DMS53 (cell line): ENCODE measurements at regions not wholly inside any gene's neighbourhood (a gene's known extent, or its start where the extent isn't known, plus 50 kb on each side); places are given as distances from the start of the nearest gene placed in this dataset.
"Not testable (repeated sequence)": the region's sequence is repeated elsewhere in the genome, so short reads cannot be mapped to it uniquely, and the experiment has no call there.

Source experiments
- DNase-seq: peaks from one replicate; lab custom pipeline; 2025; lab: John Stamatoyannopoulos, UW

DNA sequence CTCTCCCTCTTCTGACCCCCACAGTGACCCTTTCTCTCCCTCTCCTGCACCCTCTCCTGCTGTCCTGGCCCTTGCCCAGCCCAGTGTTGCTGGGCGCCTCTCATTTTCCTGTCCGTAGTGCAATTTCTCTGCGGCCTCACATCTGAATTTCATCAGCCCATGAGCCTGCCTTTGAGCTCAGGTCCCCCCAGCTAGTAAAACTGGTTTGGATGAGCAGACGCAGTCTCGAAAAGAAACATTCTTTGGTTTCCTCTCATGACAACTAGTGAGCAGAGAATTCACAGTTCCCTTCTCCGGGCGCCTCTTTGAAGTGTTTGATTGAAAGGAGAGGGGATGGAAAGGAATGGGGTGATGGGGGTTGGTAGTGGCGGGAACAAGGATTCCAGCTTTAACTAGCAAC, 126.0 kb upstream of the CADM1 start:
- DNase-seq: no peak

DNA sequence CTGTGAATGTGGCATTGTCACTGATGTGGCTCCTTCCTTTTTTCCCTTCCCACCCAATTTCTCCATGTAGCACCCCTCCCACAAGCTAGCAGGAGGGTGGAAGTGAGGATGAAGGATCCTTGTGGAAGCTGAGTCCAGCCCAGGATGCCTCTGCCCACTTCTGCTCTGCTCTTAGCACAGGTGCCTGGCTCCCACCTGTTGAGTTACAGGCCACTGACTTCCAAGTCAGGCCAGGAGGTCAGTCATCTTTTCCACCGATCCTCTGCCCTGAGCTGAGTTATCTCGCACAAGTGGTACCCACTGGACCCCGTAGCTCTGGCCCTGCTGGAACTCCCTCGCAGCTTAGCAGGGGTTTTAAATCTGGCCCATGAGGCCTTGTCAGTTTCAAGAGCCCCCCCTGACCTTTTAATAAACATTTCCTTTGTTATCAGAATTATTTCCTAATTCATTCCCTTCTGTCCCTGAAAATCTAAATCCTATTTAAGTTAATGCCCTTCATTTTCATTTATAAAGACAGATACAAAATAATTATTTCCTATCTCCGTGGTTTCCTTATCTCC, 125.3 kb upstream of the CADM1 start:
- DNase-seq: no peak

DNA sequence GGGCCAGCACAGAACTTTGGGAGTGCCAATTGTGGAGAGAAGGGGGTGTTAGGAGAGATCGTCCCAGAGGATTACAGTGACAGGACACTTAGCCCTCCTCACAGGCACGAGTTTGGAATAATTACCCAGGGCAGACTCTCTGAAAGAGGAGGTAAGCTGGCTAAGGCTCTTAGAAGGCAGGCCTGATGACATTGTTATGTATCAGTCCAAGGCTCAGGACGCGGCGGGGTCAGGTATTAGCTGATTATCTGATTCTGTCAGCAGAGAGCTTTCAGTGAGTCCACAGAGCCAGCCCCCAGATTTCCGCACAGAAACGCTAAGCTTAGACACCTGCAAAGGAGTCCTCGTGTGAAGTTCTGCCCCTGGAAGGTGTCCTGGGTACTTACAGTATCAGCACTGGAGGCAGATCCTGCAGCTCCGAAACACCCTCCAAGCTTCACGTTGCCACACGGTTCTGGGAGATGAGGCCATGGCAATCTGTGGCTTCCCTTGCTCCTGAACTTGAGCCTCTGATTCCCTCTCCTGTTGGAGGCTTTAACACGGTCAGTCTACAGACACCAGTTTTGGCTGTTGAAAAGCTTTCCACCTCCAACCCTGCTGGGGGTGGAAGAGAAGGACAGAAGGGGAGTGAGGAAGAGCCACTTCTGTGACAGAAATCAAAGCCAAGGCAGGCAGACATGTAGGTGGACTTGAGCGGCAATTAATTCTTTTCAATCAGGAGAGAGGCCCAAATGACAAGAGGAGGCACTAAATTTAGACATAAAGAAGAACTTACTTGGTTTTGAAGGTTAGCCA, 123.6 kb upstream of the CADM1 start:
- no peak for DNase-seq

DNA sequence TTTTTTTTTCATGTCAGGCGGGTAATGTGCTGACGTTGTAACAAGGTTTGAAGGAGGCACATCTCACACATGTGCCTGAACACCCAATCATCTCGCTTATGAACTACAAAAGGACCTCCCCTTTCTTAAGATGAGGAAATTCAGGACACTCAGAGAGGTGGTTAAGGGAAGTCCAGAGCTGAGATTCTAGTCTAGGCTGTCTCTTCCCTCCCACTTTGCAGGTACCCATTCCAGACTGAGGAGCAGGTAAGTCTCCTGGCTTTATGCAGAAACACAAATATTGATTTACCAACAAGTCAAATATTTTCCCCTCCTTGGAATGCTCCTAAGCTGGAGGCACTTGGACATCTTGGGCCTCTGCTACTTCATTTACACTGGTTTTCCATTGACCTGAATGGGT, 122.9 kb upstream of the CADM1 start:
- no peak for DNase-seq

DNA sequence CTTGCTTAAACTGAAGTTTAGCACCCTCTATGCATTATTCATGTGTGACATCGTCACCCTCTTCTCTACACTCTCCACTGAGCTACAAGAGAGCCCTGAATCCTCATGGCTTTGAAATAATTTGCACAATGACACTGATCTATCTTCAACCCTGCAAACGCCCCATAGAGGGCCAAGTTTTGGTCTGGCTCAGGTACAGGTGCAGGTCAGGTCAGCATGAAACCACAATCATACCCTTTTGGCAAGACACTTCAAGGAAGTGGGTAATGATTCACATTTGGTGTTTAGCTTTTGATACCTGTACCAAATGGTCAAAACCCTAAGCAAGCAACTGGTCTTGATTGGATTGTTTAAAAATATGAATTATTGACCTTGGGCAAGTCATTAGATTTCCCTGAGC, 122.2 kb upstream of the CADM1 start:
- DNase-seq: no peak

DNA sequence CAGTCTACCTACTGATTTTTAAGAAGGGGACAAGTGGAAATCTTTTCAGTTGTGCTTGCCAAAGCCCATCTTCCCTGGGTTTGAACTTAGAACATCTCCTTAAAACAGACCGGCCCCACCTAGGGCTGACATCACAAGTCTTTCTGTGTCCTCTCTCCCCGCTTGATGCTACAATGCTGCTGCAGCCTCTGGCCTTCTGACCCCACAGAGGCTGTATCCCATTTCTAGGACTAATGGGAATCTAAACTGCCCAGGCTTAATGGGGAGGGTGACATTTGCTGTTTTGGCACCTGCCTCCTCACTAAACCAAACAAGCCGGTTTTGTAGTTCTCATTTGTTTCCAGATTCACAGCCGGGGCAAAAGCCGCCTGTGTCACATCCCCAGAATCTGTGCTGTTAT, 121.3 kb upstream of the CADM1 start:
- DNase-seq: no peak

DNA sequence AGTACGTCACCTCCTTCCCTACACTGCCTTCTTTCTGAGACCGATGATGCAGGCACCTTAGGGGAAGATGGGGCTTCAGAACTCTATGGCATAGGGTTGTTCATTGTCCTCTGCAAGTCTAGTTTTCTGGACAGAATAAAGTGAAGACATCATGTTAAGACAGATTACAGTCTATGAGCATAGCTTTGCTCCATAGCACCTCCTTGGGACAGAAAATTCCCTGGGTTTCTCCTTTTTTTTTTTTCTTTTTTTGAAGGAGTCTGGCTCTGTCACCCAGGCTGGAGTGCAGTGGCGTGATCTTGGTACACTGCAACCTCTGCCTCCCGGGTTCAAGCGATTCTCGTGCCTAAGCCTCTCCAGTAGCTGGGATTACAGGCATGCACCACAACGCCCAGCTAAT, 119.8 kb upstream of the CADM1 start:
- DNase-seq: peak; percentile 15

DNA sequence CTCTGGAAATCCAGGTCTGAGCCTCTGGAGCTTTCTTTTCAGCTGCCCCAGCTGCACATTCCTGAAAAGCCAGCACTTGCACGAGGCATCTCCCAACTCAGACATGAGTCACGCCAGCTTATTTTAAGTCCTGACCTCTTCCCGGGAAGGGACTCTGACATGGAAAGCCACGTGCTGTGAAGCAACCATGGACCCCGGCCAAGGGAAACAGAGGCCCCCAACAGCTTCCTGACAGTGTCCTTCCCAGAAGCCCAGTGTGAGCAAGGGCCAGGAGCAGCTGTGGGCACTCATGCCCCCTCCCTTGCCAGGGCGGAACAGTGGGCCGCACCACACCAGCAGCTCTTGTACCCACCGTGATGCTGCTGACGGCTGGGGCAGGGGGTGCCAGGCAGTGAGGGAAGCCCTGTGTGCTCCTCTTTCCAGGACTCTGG, 118.8 kb upstream of the CADM1 start:
- no peak for DNase-seq

DNA sequence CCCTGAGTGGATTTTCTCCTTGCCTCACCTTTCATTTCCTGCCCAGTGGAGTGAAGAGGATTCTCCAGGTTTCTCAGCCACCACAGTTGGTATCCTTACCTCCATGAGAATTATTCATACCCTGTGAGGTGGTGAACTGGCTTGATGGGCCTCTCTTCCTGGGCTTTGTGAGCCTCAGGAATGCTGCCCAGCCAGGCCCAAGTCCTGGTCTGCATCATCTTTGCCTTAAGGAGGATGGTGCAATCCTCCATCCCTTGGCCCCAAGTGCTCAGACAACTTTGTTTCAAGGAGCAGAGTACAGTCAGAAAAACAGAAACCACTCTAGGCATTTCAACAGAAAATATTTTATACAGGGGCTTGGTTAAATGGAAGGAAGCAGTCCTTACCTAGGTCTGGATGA, 114.2 kb upstream of the CADM1 start:
- no peak for DNase-seq

DNA sequence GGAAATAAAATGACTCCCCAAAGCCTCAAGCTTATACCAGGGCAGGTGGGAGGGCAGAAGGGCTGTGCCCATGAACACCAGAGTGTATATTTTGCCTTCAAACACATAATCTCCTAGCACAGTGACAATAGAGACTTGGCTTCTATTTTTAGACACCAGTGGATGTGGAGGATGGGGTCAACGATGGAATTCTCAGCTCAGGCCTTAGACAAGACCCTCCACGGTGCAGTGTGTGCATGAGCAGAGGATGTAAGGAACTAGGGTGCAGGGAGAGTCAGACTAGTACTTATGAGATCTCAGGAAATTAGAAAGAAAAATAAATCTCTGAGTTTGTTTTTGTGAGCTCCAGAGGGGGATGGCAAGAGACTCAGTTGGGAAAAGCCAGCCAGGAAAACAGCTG, 113.6 kb upstream of the CADM1 start:
- no peak for DNase-seq

DNA sequence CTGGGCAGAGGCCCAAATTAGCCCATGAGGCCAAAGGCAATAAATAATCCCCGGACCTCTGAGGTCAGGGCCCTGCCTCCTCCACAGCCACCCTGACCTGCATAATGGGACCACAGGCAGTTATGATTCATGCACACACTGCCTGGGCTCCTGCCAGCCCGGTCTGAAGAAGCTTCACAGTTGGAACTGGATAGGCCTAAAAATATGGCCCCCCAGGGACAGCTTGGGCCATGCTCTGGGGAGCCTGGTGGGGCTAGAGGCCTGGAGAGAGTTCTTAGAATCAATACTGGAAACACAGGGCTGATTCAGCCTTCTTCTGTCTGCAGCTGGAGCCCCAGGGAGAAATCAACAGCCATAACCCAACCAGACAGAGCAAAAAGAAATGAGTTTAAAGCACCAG, 112.8 kb upstream of the CADM1 start:
- DNase-seq: no peak

DNA sequence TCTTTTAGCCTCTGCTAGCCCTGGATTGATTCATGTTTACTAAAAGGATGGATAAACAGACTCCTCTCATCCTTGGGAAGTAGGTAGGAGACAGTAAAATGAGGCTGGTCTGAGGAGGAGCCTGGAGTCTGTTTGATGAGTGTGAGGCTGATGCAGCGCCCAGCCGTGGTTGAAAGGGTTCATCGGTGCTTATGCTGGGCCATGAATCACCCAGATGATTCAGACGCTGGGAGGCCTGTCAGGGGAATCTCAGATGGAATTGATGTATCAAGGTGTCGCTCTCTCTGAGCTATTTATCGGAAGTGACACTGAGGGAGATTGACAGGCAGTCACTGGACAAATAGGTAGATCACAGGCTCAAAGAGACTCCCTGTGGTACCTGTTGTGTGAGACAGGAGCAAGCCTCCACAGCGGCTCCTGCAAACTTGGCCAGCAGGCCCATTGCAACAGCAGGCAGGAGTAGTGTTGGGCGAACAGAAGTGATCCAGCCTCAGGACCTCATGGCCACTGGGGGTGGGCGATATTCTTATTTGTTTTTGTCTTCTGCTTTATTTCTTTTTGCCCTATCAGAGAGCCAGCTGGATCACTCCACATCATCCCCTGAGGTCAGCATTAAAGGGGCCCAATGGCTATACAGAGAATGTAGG, 109.9 kb upstream of the CADM1 start:
- DNase-seq: peak; percentile 79

DNA sequence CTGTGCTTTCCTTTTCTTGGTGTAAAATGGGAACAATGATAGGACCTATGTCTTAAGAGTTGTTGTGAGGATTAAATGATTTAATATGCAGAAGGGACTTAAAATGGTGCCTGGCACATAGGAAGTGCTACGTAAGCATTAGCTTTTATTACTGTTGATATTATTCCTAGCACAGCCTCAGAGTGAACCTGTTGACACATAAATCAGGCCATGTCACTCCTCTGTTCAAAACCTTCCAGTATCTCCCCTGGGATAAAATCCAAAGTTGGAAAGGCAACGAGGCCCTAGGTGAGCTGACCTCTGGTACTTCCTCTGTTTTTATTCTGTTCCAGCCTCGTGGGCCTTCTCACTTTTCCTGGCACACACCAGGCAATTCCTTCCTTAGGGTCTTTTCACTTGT, 108.8 kb upstream of the CADM1 start:
- no peak for DNase-seq

DNA sequence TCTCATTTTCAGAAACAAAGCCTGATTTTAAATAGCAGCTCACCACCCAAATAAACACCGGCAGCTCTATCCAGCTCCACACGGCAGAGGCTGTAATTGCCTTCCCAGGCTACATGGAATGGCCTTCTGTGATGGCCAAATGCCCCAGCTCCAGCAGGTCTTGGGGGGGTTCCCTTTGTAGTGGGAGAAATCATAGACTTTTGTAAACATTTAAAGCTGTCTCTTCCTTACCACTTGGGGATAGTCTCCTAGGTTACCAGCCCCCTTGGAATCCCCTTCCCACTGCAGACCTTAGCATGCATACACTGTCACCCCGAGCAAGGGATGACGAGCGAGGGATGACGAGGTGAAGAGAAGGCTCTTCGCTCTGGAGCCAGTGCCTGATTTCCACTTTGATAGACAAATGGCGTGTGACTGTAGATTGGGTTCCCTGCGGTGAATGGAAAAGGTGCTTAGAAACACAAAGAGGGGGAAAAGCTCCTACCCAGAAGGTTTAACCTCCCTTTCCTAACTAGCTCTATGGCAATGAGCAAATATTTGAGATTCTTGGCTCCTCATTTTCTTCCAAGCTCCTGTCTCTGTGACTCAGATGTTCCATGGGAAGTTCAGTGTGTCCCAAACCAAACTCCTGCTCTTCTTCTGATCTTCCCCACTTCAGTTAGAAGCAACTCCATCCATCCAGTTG, 108.0 kb upstream of the CADM1 start:
- no peak for DNase-seq

DNA sequence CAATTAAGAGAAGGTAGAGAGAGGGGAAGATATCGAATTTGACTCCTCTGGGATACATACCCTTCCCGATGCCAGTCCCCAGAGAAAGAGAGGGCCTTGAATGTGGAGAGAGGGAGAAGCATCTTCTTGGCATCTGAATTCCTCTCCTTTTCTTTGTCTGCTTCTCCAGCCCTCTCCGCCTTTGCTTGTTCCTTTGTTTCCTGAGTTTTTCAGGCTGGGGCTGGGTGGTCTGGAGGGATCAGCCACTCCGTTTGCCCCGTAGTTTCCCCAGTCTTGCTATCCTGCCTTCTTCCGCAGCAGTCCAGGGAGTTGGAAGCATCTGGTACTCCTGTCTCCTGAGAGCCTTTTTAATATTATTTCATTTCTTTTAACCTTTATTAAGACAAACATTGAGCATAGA, 107.1 kb upstream of the CADM1 start:
- no peak for DNase-seq

DNA sequence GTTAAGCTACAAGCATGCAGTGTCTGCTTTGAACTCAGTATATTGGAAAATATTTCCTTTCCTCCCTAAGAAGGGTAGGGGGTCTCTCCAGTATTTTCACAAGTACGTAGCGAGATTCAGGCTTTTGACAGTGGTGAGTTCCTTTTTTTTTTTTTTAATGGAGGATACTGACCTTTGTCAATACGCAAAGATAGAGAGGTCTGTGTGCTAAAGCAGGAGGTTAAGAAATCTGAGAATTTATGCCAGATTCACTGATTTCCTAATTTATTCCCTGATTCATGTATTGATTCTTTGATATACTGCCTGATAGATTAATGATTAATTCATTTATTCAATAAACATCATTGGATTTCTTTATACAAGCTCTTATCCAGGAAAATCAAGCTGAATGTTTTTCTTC, 106.7 kb upstream of the CADM1 start:
- no peak for DNase-seq

DNA sequence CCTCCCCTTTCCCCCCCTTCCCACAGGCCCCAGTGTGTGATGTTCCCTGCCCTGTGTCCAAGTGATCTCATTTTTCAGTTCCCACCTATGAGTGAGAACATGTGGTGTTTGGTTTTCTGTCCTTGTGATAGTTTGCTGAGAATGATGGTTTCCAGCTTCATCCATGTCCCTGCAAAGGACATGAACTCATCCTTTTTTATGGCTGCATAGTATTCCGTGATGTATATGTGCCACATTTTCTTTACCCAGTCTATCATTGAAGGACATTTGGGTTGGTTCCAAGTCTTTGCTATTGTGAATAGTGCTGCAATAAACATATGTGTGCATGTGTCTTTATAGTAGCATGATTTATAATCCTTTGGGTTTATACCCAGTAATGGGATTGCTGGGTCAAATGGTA, 106.0 kb upstream of the CADM1 start:
- not testable (repeated sequence) for DNase-seq

DNA sequence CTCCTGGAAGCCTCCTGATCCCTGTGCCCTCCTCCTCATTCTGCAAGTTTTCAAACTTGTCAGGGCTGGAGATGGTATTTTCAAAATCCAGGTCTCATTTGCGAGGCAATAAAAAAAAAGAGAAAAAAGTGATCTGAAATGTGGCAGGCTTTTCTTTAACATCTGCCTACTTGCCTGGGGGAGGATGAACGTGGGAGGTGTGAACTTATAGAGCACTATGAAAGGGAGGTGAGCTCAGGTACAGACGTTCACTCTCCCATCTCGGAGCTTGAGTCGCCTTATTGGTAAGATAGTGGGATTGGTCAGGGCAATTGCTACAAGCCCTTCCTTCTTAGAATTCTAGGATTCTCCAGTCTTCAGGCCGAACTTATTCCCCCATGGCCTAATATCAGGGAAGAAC, 104.8 kb upstream of the CADM1 start:
- DNase-seq: no peak

DNA sequence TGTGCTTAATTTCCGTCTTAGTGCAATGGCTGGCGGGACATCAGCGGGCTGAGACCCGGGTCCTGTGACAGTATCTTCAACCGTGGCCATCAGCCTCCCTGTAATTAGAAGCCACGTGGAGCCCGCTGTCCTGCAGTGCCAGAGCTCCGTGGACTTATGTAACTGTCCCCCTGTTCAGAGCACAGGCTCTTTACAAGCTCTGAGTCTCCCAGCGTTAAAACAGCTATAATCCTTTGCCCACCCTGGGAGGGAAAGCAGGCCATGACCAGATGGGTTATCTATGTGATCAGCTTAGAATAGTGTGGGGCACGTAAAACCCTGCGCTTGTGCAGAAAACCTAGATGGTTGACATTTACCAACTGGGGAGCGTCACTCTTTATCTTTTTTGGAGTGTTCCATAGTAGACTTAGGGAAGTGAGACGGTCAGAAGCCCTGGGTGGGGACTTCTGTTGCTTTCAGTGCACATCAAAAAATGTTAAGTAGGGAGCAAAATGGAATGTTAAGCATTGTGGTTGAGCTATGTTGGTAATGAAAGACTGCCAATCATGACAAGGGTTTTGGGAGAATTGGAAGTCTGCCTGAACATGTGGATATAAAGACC, 103.5 kb upstream of the CADM1 start:
- no peak for DNase-seq

DNA sequence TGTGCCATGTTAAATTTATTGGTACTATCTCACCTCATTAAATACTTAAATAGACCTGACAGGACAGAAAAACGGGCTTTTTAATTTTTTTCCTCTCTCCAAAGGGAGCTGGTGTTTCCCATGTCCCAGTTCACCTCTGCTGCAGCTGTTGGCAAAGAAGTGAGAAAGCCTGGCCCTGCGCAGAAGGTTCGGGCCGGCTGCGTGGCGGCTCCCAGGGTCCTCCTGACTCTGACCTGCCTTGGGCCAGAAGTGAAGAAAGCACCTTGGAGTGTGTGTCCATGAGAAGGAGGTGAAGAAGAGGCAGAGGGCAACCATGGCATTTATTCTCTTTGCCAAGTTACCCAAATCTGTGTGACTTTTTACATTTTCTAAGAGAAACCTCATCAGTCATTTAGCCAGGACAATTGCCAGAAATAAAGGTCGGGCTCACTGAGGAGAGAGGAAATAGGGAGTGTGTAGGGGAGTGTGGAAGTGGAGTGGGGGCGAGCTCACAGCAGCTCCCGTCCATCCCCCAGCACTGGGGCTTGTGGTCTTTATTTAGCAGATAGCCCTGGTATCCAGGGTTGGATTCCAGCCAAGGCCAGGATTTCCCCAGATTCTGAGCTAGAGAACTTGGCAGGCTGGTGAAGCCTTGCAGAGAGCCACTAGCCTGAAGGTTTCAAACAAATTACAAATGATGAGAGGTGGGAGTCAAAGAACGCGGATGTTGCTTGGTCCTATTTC, 102.4 kb upstream of the CADM1 start:
- no peak for DNase-seq

DNA sequence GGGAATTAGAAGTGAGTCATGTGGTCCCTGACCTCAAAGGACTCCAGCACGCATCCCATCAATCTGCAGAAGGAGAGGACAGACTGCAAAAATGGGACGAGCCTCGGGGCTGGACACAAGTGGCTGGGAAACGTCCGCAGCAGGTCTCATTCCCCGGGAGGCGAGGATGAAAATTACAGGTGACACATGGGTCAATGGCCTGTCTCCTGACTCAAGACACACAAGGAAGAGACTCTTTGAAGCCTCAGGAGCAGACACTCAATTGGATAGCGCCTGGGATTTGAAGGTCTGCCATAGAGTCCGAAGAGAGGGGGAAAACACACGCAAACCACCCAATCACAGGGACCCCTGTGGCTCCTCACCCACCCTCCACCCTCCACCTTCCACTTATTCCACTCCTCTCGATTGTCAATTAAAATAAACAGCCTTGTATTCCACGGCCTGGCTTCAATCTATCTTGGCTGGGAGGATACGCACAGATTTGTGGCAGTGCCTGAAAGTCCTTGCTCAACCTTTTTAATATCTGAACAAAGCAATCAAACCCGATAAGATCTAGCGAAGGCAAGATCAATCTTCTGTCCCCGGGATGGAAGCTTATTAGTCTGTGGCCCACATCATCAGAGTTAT, 101.8 kb upstream of the CADM1 start:
- DNase-seq: no peak
